ENCODE measurements at regions not wholly inside any gene's neighbourhood (a gene's known extent, or its start where the extent isn't known, plus 50 kb on each side); places are given as distances from the start of the nearest gene placed in this dataset.
A peak's percentile ranks its signal among the peaks of the same experiment; 100 is the strongest.

DNA sequence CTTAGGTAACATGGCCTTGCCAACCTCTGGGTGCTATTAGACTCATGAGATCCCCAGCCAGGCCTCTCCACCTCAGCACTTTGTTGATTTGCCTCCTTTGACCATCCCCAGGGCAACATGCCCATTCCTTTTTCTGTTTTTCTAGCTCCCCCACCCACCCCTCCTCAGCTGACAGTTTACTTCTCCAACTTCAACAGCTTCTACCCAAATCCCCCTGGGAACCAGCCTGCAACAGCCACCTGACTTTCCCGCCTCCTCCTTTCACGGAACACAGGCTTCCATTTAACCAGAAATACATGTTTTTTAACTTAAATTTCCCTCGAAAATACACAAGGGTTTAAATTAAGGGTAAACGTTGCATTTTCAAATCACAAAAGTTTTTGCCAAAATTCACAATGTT lies 117.3 kb downstream of the DLEU7 start:
- H3K4me3 ChIP-seq (ENCODE audit: control insufficient read depth, low read depth, low read length): no peak overlapping the region
- no peak for TF ChIP-seq CTCF (IDR thresholded peaks at IDR 0.05; ENCODE audit: control insufficient read depth, insufficient read depth, low read depth, low read length, missing control alignments)
- DNase-seq (ENCODE audit: low read depth): no peak

DNA sequence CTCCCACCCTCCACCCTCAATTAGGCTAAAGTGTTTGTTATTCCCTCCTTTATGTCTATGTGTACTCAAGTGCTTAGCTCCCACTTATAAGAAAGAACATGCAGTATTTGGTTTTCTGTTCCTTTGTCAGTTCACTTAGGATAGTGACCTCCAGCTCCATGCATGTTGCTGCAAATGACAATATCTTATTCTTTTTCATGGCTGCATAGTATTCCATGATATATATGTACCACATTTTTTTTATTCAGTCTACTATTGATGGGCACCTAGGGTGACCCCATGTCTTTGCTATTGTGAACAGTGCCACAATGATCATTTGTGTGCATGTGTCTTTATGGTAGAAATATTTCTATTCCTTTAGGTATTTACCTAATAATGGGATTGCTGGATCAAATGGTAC lies 114.3 kb downstream of the DLEU7 start:
- TF ChIP-seq CTCF (IDR thresholded peaks at IDR 0.05; ENCODE audit: control insufficient read depth, insufficient read depth, low read depth, low read length, missing control alignments): no peak
- DNase-seq (ENCODE audit: low read depth): no peak
- no peak overlapping the region for H3K4me3 ChIP-seq (ENCODE audit: control insufficient read depth, low read depth, low read length)

DNA sequence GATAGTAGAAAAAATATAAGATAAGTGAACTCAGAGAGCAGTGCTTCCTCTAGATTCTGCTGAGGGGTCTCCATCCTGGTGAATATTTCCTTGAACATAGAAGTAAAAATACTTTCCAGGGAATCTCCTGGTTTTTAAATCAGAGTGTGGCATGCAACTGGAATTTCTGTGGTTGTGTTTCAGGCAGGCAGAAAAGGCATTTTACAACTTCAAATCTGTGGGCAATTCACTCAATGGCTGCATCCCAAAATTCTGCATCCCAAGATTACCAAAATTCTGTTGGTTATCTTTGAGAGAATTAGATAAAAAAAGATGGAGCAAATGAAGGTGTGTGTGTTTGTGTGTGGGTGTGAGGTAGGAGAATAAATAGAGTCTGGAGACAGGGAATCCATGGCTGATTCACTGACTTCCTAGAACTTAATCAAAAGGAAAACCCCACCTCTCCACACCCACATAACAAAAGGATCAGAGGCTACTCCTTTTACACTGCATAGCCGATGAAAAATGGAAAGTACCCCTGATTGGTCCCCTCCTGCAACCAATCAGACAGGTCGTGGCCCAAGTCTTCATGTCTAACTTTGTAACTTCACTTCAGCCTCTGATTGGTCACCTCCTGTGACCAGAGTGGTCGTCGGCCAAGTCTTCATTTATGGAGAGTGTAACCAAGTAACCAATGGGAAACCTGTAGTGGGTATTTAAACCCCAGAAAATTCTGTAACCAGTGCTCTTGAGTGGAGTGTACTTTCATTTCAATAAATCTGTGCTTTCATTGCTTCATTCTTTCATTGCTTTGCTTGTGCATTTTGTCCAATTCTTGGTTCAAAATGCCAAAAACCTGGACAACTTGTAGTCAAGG lies 112.8 kb downstream of the DLEU7 start:
- no peak overlapping the region for H3K4me3 ChIP-seq (ENCODE audit: control insufficient read depth, low read depth, low read length)
- TF ChIP-seq CTCF (IDR thresholded peaks at IDR 0.05; ENCODE audit: control insufficient read depth, insufficient read depth, low read depth, low read length, missing control alignments): no peak

GRCh38 chr13:50731400-50731799 lies 112.1 kb downstream of the DLEU7 start:
- H3K4me3 ChIP-seq (ENCODE audit: control insufficient read depth, low read depth, low read length): no peak overlapping the region
- peak; percentile 57 for DNase-seq (ENCODE audit: low read depth)
- no peak for TF ChIP-seq CTCF (IDR thresholded peaks at IDR 0.05; ENCODE audit: control insufficient read depth, insufficient read depth, low read depth, low read length, missing control alignments)

More for the DNA sequence above, 112.8 kb downstream of the DLEU7 start:
- no peak for DNase-seq (ENCODE audit: low read depth)

DNA sequence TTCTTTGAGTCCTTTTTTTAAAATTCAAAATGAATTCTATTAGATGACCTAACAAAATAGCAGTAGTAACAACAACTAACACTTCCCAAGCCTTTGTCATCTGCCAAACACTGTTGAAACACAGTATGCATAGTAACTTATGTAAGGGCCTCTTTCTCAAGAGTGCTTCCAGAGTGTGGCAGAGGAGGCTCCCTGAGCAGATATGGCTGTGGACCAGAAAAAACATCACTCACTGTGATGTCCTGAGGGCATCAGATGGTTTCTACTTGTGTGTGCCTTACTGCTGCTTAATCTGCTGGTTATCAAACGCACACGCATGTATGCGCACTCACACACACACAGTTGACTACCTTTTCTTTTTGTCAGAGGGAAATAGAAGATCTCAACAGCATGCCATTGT lies 110.8 kb downstream of the DLEU7 start:
- DNase-seq (ENCODE audit: low read depth): peak; percentile 77
- TF ChIP-seq CTCF (IDR thresholded peaks at IDR 0.05; ENCODE audit: control insufficient read depth, insufficient read depth, low read depth, low read length, missing control alignments): no peak
- H3K4me3 ChIP-seq (ENCODE audit: control insufficient read depth, low read depth, low read length): no peak overlapping the region

GRCh38 chr13:50733392-50733791 lies 110.1 kb downstream of the DLEU7 start:
- TF ChIP-seq CTCF (IDR thresholded peaks at IDR 0.05; ENCODE audit: control insufficient read depth, insufficient read depth, low read depth, low read length, missing control alignments): no peak
- no peak for DNase-seq (ENCODE audit: low read depth)

More at GRCh38 chr13:50733392-50733791, 110.1 kb downstream of the DLEU7 start:
- no peak overlapping the region for H3K4me3 ChIP-seq (ENCODE audit: control insufficient read depth, low read depth, low read length)

Measured in AG09309 (cell line).